ENCODE measurements at regions not wholly inside any gene's neighbourhood (a gene's known extent, or its start where the extent isn't known, plus 50 kb on each side); places are given as distances from the start of the nearest gene placed in this dataset.
A peak's percentile ranks its signal among the peaks of the same experiment; 100 is the strongest.

- TF ChIP-seq ZNF646 (CRISPR knock-in tag; IDR thresholded peaks at IDR 0.05) (peak; percentile 42; the same call in 1 of the 2 replicates), MXI1 (IDR thresholded peaks at IDR 0.05; ENCODE audit: borderline replicate concordance, low read depth, low read length) (peak; percentile 98), THYN1 (CRISPR knock-in tag; IDR thresholded peaks at IDR 0.05; ENCODE audit: borderline replicate concordance, low read depth) (no peak), ZNF644 (CRISPR knock-in tag; IDR thresholded peaks at IDR 0.05; ENCODE audit: low read depth) (peak; percentile 76), SRSF1 (optimal IDR thresholded peaks at IDR 0.05; ENCODE audit: low read depth, low read length) (peak; percentile 65), PPARG (CRISPR knock-in tag; conservative IDR thresholded peaks at IDR 0.05) (peak; percentile 87), HIVEP1 (CRISPR knock-in tag; IDR thresholded peaks at IDR 0.05) (peak; percentile 99), RNF2 (conservative IDR thresholded peaks at IDR 0.05; ENCODE audit: low read depth) (no peak), ZFP90 (CRISPR knock-in tag; IDR thresholded peaks at IDR 0.05; ENCODE audit: borderline replicate concordance) (0 out of 2 replicates have a peak, but pooled peaks have one; percentile 20), KLF15 (CRISPR knock-in tag; IDR thresholded peaks at IDR 0.05; ENCODE audit: borderline replicate concordance) (no peak), NKX3-1 (CRISPR knock-in tag; IDR thresholded peaks at IDR 0.05) (peak; percentile 83; the same call in 1 of the 2 replicates), GTF2F1 (IDR thresholded peaks at IDR 0.05; ENCODE audit: low read length) (0 out of 2 replicates have a peak, but pooled peaks have one; percentile 9), TBP (CRISPR knock-in tag; IDR thresholded peaks at IDR 0.05) (peak; percentile 36; the same call in 1 of the 2 replicates), RFX1 (IDR thresholded peaks at IDR 0.05) (peak; percentile 82; the same call in 1 of the 2 replicates), ZBTB33 (CRISPR knock-in tag; IDR thresholded peaks at IDR 0.05) (peak; percentile 91), ZNF224 (CRISPR knock-in tag; IDR thresholded peaks at IDR 0.05) (no peak), ZNF619 (CRISPR knock-in tag; IDR thresholded peaks at IDR 0.05) (peak; percentile 92), AGO2 (optimal IDR thresholded peaks at IDR 0.05; ENCODE audit: low read depth, low read length) (peak; percentile 88), ZNF652 (CRISPR knock-in tag; IDR thresholded peaks at IDR 0.05; ENCODE audit: borderline replicate concordance, low read depth) (peak; percentile 92), DDIT3 (CRISPR knock-in tag; IDR thresholded peaks at IDR 0.05) (no peak), FOXO1 (CRISPR knock-in tag; IDR thresholded peaks at IDR 0.05) (peak; percentile 97)
These were observed 146.1 kb downstream of the SEC14L1 start (continued) for GRCh38 chr17:77286641-77287431.

All from HepG2 (cell line).